Stimulated activated CD8-positive, alpha-beta memory T cell treated with anti-CD3 and anti-CD28 coated beads, Interleukin-4, amount 100 ng/mL, for 4 hours (primary cell): ENCODE measurements at regions not wholly inside any gene's neighbourhood (a gene's known extent, or its start where the extent isn't known, plus 50 kb on each side); places are given as distances from the start of the nearest gene placed in this dataset.

Source experiments
- DNase-seq, 2 donors: peaks; one replicate each; pipeline ENCODE4 v3.0.0-alpha.2; 2020; ENCODE audit warnings: low read depth in 2 of 2, low spot score in 1 of 2

GRCh38 chr16:7101054-7101453, 231.6 kb upstream of the RBFOX1 start:
- no peak for DNase-seq

GRCh38 chr16:7097518-7097917, 235.1 kb upstream of the RBFOX1 start:
- no peak for DNase-seq

DNA sequence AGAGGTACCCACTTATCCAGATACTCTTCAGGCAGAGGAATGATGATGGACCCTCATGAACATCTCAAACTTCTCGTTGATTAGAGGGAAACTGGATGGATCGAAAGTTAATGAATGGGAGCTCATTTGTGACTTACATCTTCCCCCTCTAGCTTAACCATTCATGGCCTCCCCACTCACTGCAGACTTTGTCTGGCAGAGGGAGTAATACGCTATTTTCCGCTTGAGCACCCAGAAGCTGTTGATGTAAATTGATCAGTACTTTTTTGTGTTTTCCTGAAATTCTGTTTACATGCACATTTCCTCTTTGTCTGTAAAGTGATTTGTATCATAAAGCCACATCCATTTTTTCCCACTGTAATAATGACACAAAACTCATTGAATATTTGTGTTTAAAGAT, 239.1 kb upstream of the RBFOX1 start:
- DNase-seq, result no peak

- DNase-seq, result no peak
Measured at GRCh38 chr16:7090628-7091115, 242.0 kb upstream of the RBFOX1 start.

GRCh38 chr16:7089751-7090150, 242.9 kb upstream of the RBFOX1 start:
- no peak for DNase-seq

GRCh38 chr16:7088711-7089110, 243.9 kb upstream of the RBFOX1 start:
- DNase-seq, result no peak

- no peak for DNase-seq
Measured at GRCh38 chr16:7086822-7087616, 245.6 kb upstream of the RBFOX1 start.

GRCh38 chr16:7085776-7086175, 246.9 kb upstream of the RBFOX1 start:
- DNase-seq, result no peak

DNA sequence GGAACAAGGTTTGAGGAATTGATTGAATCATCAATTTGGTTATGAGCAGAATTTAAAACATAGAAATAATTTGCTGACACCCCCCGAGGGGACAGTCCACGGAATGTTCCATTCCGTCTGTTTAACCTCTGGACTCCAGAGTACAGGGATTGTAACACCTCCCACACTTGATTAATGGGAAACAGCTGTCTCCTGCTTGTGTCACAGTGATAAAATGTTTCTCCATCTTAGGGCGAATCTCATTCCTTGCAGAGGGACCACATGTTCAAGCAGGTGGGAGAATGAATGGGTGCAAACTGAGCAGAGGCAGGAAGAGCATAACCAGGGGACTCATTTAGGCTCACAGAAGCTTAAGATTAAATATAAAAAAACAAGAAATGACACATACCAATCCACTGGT, 249.5 kb upstream of the RBFOX1 start:
- no peak for DNase-seq

DNA sequence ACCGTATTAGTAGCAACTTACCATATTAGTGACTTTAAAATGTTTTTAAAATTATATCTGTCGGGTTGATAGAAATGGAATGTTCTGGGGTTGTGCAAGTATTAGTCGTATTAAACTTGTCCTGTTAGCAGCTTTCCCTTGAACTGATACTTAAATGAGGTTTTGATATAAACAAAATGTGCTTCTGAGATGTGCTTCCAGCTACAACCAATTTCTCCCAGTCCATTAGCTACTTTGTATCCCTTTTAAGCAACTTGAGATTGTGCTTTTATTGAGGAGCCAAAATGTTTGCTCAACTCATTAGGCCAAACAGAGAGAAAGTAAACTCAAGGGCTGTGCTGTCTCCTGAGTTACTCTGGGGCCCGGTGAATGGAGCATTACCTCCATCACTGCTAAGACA, 255.0 kb upstream of the RBFOX1 start:
- no peak for DNase-seq

GRCh38 chr16:7074715-7075114, 257.9 kb upstream of the RBFOX1 start:
- no peak for DNase-seq

DNA sequence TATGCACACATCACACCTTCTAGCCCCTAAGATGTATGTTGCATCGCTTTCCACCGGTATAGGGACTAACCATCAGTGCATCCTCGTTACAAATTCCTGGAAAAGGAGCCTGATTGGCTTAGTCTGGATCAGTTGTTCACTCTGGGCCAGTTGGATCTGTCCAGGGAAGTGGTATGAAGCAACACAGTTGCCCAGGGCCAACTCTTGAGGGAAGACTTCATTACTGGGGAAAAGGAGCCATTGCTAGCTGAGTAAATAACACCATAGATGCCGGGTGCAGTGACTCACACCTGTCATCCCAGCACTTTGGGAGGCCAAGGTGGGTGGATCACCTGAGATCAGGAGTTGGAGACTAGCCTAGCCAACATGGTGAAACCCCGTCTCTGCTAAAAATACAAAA, 275.2 kb upstream of the RBFOX1 start:
- no peak for DNase-seq

- DNase-seq, result no peak
Measured at GRCh38 chr16:7055443-7055842, 277.2 kb upstream of the RBFOX1 start.

GRCh38 chr16:7051591-7052349, 280.9 kb upstream of the RBFOX1 start:
- no peak for DNase-seq

- DNase-seq, result no peak
Measured at GRCh38 chr16:7044331-7044730, 288.3 kb upstream of the RBFOX1 start.

- no peak for DNase-seq
Measured at GRCh38 chr16:7038475-7038874, 294.2 kb upstream of the RBFOX1 start.

- DNase-seq, result no peak
Measured at GRCh38 chr16:7037495-7037894, 295.1 kb upstream of the RBFOX1 start.

DNA sequence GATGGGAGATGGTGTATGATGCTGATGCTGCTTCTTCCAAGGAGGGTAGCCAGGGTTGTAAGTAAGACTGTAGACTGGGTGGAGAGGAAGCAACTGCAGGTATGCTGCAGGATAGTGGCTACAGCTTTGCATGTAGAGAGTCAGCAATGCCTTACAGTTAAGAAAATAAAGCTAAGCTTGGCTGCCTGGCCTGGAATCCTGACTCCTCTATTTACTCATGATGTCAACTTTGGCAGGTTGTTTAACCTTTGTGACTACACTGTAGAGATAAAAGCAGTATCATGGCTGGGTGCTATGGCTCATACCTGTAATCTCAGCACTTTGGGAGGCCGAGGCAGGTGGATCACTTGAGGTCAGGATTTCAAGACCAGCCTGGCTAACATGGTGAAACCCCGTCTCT, 301.6 kb upstream of the RBFOX1 start:
- DNase-seq, result no peak

DNA sequence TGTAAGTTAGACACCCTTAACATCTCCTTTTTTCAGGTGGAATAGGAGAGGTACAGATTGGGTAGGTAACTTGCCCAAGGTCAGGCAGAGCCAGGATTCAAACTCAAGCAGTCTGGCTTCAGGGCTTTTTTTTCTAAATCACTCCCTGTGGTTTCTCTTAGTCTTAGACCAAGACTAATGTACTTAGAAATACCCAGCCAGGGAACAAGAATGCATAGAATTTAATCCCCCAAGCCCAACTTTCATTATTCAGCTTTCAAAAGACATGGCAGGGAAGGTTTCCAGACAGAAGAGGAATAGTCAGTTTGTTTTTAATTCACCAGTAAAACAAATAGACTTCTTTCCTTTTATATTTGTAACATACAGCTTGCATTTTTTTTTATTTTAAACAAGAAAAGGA, 305.2 kb upstream of the RBFOX1 start:
- DNase-seq, result no peak

DNA sequence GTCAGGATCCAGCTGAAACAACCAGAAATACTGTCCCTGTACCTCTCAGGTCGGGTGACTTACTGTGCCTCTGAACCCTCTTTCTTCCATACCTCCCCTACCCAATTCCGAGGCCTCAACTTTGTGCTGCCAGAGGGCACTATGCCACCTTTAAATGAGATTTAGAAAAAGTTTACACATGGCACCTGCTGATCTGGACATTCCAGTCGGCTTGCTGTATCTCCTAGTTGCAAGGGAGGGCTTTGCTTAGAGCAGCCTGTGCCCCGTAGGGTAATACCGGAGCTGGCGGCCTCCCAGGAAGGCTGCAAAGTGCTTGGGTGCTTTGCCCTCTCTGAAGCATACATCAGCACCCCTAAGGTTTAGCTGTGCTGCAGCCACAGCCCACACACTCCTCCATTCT, 306.0 kb upstream of the RBFOX1 start:
- no peak for DNase-seq

DNA sequence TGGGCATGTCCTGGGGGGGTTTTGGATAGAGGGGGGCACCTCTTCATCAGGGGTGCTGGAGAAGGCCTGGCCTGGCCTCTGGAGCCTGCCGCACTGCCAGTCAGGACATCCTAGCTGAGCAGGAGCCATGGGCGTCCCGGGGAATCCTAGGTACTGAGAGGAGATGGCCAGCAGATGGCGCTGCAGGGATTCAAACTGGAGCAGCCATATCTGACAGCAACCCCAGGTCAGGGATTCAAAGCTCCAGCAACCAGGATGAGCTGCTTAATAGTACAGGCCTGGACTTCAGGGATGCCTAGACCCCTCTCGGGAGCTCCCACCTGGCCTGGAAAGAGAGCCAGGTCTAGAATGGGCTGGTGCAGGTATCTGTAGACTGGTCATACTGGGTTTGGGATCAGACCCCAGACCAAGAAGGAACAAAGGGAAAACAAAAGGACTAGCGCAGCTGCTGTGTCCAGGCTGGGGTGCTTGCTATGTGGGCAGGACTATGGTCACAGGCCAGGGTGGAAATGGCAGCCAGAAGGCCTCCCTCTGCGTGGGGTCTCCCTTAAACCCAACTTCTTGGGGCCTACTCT, 306.9 kb upstream of the RBFOX1 start:
- no peak for DNase-seq

DNA sequence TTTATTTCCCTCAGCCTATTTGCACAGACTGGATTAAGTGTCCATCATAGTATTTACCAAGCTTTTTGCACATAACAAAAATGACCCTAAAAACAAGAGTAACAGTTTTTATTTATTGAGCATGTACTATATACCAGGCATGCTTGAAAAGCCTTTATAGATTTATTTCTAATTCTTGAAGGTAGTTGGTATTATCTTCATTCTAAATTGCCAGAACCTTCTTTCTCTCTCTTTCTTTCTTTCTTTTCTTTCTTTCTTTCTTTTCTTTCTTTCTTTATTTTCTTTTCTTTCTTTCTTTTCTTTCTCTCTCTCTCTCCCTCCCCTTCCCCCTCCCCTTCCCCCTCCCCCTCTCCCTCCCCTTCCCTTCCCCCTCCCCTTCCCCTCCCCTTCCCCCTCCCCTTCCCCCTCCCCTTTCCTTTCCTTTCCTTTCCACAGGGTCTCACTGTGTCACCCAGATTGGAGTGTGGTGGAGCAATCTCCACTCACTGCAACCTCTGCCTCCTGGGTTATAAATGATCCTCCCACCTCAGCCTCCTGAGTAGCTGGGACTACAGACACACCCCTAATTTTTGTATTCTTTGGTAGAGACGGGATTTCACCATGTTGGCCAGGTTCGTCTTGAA, 310.9 kb upstream of the RBFOX1 start:
- no peak for DNase-seq
